ENCODE measurements at regions not wholly inside any gene's neighbourhood (a gene's known extent, or its start where the extent isn't known, plus 50 kb on each side); places are given as distances from the start of the nearest gene placed in this dataset.
A peak's percentile ranks its signal among the peaks of the same experiment; 100 is the strongest.
"Not testable (repeated sequence)": the region's sequence is repeated elsewhere in the genome, so short reads cannot be mapped to it uniquely, and the experiment has no call there.

- DNase-seq: peak; percentile 37
Observed at GRCh38 chr9:75626860-75627259, 263.6 kb upstream of the PCSK5 start.

GRCh38 chr9:75628952-75629351, 261.5 kb upstream of the PCSK5 start:
- DNase-seq: no peak

- DNase-seq: no peak
Observed at GRCh38 chr9:75633451-75634057, 256.9 kb upstream of the PCSK5 start.

- DNase-seq: no peak
Observed at GRCh38 chr9:75636427-75637045, 253.9 kb upstream of the PCSK5 start.

- no peak for DNase-seq
Observed at GRCh38 chr9:75639971-75640610, 250.4 kb upstream of the PCSK5 start.

- no peak for DNase-seq
Observed at GRCh38 chr9:75642522-75642921, 248.0 kb upstream of the PCSK5 start.

- DNase-seq: no peak
Observed at GRCh38 chr9:75644649-75645048, 245.8 kb upstream of the PCSK5 start.

GRCh38 chr9:75648034-75648433, 242.4 kb upstream of the PCSK5 start:
- no peak for DNase-seq

- no peak for DNase-seq
Observed at GRCh38 chr9:75649060-75649459, 241.4 kb upstream of the PCSK5 start.

- DNase-seq: no peak
Observed at GRCh38 chr9:75651709-75652108, 238.8 kb upstream of the PCSK5 start.

- DNase-seq: no peak
Observed at GRCh38 chr9:75653335-75653734, 237.1 kb upstream of the PCSK5 start.

GRCh38 chr9:75653750-75654149, 236.7 kb upstream of the PCSK5 start:
- no peak for DNase-seq

GRCh38 chr9:75657015-75657414, 233.5 kb upstream of the PCSK5 start:
- no peak for DNase-seq

GRCh38 chr9:75658301-75658905, 232.1 kb upstream of the PCSK5 start:
- no peak for DNase-seq

- no peak for DNase-seq
Observed at GRCh38 chr9:75664597-75664996, 225.9 kb upstream of the PCSK5 start.

- no peak for DNase-seq
Observed at GRCh38 chr9:75666856-75667554, 223.5 kb upstream of the PCSK5 start.

- DNase-seq: no peak
Observed at GRCh38 chr9:75669721-75670120, 220.8 kb upstream of the PCSK5 start.

GRCh38 chr9:75671354-75671753, 219.1 kb upstream of the PCSK5 start:
- DNase-seq: peak; percentile 64

- DNase-seq: no peak
Observed at GRCh38 chr9:75672478-75672877, 218.0 kb upstream of the PCSK5 start.

GRCh38 chr9:75683591-75683990, 206.9 kb upstream of the PCSK5 start:
- no peak for DNase-seq

- DNase-seq: no peak
Observed at GRCh38 chr9:75685062-75685461, 205.4 kb upstream of the PCSK5 start.

- DNase-seq: no peak
Observed at GRCh38 chr9:75687359-75687953, 203.0 kb upstream of the PCSK5 start.

GRCh38 chr9:75690551-75690950, 199.9 kb upstream of the PCSK5 start:
- DNase-seq: not testable (repeated sequence)

All from hematopoietic multipotent progenitor cell treated with erythropoietin and hydrocortisone succinate and interleukin-3 and kit ligand, for 4 days (in vitro differentiated cells).